DOHH2 (cell line): ENCODE measurements at regions not wholly inside any gene's neighbourhood (a gene's known extent, or its start where the extent isn't known, plus 50 kb on each side); places are given as distances from the start of the nearest gene placed in this dataset.

Experiments
- H3F3A ChIP-seq: fragments of 200-600 bp; sonication (generic), shearing (Covaris generic); 2 replicates; pipeline ENCODE4 v1.6.0; 2016; ENCODE audit warnings: antibody characterized with exemption, mild to moderate bottlenecking; ENCODE audit not compliant: control insufficient read depth, insufficient read depth
- H3K27ac ChIP-seq: fragments of 200-600 bp; sonication (generic); 2 replicates; pipeline ENCODE4 v1.5.1; 2014; ENCODE audit warnings: low read depth, mild to moderate bottlenecking, low read length, moderate library complexity
- H3K27me3 ChIP-seq: fragments of 200-600 bp; sonication (generic); 2 replicates; pipeline ENCODE4 v1.6.1; 2014; ENCODE audit warnings: mild to moderate bottlenecking, low read length, mixed read lengths; ENCODE audit not compliant: control insufficient read depth
- H3K36me3 ChIP-seq: fragments of 200-600 bp; sonication (generic); 2 replicates; pipeline ENCODE4 v1.6.1; 2014; ENCODE audit warnings: mild to moderate bottlenecking, low read length, moderate library complexity, mixed read lengths; ENCODE audit not compliant: control insufficient read depth
- H3K4me1 ChIP-seq: fragments of 200-600 bp; sonication (generic); 2 replicates; pipeline ENCODE4 v1.6.1; 2014; ENCODE audit warnings: mild to moderate bottlenecking, low read length, mixed read lengths; ENCODE audit not compliant: control insufficient read depth
- H3K4me2 ChIP-seq: fragments of 200-600 bp; sonication (generic); 2 replicates; pipeline ENCODE4 v1.6.0; 2014; ENCODE audit warnings: mild to moderate bottlenecking, low read length, moderate library complexity
- H3K4me3 ChIP-seq: fragments of 200-600 bp; sonication (generic); 2 replicates; pipeline ENCODE4 v1.5.1; 2014; ENCODE audit warnings: mild to moderate bottlenecking, low read length, mixed read lengths
- H3K79me2 ChIP-seq: fragments of 200-600 bp; sonication (generic); 2 replicates; pipeline ENCODE4 v1.6.1; 2014; ENCODE audit warnings: mild to moderate bottlenecking, low read length, mixed read lengths; ENCODE audit not compliant: control insufficient read depth
- H3K9me2 ChIP-seq: fragments of 200-600 bp; sonication (generic); replicated peaks from 2 replicates; pipeline ENCODE4 v1.6.1; 2014; ENCODE audit warnings: mild to moderate bottlenecking, low read length, mixed read lengths; ENCODE audit not compliant: control insufficient read depth
- H3K9me3 ChIP-seq: fragments of 200-600 bp; sonication (generic); 2 replicates; pipeline ENCODE4 v1.6.1; 2014; ENCODE audit warnings: antibody characterized with exemption, low read length, mixed read lengths; ENCODE audit not compliant: control insufficient read depth, insufficient read depth
- H4K20me1 ChIP-seq: fragments of 200-600 bp; sonication (generic); 2 replicates; pipeline ENCODE4 v1.6.0; 2014; ENCODE audit warnings: low read depth, mild to moderate bottlenecking, antibody characterized with exemption, low read length, moderate library complexity; ENCODE audit not compliant: control insufficient read depth, insufficient read depth
- CTCF ChIP-seq: fragments of 200-600 bp; sonication (generic); IDR thresholded peaks from one replicate; pipeline ENCODE4 v1.5.1; 2014; ENCODE audit warnings: antibody characterized with exemption, mild to moderate bottlenecking, low read depth, low read length; ENCODE audit not compliant: poor library complexity, severe bottlenecking
- EZH2phosphoT487 ChIP-seq: fragments of 200-600 bp; sonication (generic); IDR thresholded peaks from 2 replicates; pipeline ENCODE4 v1.6.1; 2017; ENCODE audit warnings: borderline replicate concordance, mild to moderate bottlenecking, antibody characterized with exemption, low read length, moderate library complexity, mixed read lengths

- Histone ChIP-seq H3K4me3 (no peak overlapping the region), H3K4me1 (no peaks in the 10 kb centered on the region), H3K36me3 (no peaks in the 10 kb centered on the region), H3F3A (no peaks in the 10 kb centered on the region), H3K4me2 (no peak overlapping the region), H3K9me3 (no peaks in the 10 kb centered on the region), H3K79me2 (no peaks in the 10 kb centered on the region), H3K9me2 (no peaks in the 10 kb centered on the region), H3K27me3 (no peaks in the 10 kb centered on the region), H4K20me1 (no peaks in the 10 kb centered on the region), H3K27ac (no peak overlapping the region)
- no peak for TF ChIP-seq CTCF
- TF ChIP-seq EZH2phosphoT487: no peak
These were observed 135.7 kb downstream of the IGF1 start for GRCh38 chr12:102344691-102345090.

GRCh38 chr12:102343361-102344121 lies 136.8 kb downstream of the IGF1 start:
- Histone ChIP-seq H3K9me3 (no peaks in the 10 kb centered on the region), H3K36me3 (no peaks in the 10 kb centered on the region), H3K9me2 (no peaks in the 10 kb centered on the region), H4K20me1 (no peaks in the 10 kb centered on the region), H3K79me2 (no peaks in the 10 kb centered on the region), H3K4me3 (no peak overlapping the region), H3K4me1 (no peaks in the 10 kb centered on the region), H3K4me2 (no peak overlapping the region), H3K27me3 (no peaks in the 10 kb centered on the region), H3F3A (no peaks in the 10 kb centered on the region), H3K27ac (no peak overlapping the region)
- no peak for TF ChIP-seq CTCF
- TF ChIP-seq EZH2phosphoT487: no peak

GRCh38 chr12:102342281-102343006 lies 137.9 kb downstream of the IGF1 start:
- H3K4me3 ChIP-seq: no peak overlapping the region
- no peaks in the 10 kb centered on the region for H3K4me1 ChIP-seq
- H4K20me1 ChIP-seq: no peaks in the 10 kb centered on the region
- H3K9me2 ChIP-seq: no peaks in the 10 kb centered on the region
- H3K4me2 ChIP-seq: no peak overlapping the region
- H3K27ac ChIP-seq: no peak overlapping the region
- H3K9me3 ChIP-seq: no peaks in the 10 kb centered on the region
- no peaks in the 10 kb centered on the region for H3K79me2 ChIP-seq
- no peak for TF ChIP-seq CTCF
- TF ChIP-seq EZH2phosphoT487: no peak
- H3F3A ChIP-seq: no peaks in the 10 kb centered on the region
- no peaks in the 10 kb centered on the region for H3K27me3 ChIP-seq
- H3K36me3 ChIP-seq: no peaks in the 10 kb centered on the region
